H9 (cell line): ENCODE measurements at regions not wholly inside any gene's neighbourhood (a gene's known extent, or its start where the extent isn't known, plus 50 kb on each side); places are given as distances from the start of the nearest gene placed in this dataset.
A peak's percentile ranks its signal among the peaks of the same experiment; 100 is the strongest.

Source experiments
- DNase-seq: peaks from one replicate; pipeline ENCODE4 v3.0.0-alpha.2; 2017
- H2AFZ ChIP-seq: one replicate; pipeline ENCODE4 v1.6.1; 2013; ENCODE audit warnings: mild to moderate bottlenecking, low read length, control low read depth, moderate library complexity
- H2AK5ac ChIP-seq: 2 replicates; pipeline ENCODE4 v1.6.1; 2013; ENCODE audit warnings: low read length, control low read depth, mixed read lengths; ENCODE audit not compliant: insufficient read length
- H2BK120ac ChIP-seq: one replicate; pipeline ENCODE4 v1.6.1; 2013; ENCODE audit warnings: low read depth, mild to moderate bottlenecking, low read length, control low read depth, inconsistent platforms; ENCODE audit not compliant: poor library complexity, severe bottlenecking
- H2BK12ac ChIP-seq: 2 replicates; pipeline ENCODE4 v1.6.1; 2013; ENCODE audit warnings: low read length, control low read depth, mixed read lengths, low read depth; ENCODE audit not compliant: insufficient read length
- H2BK15ac ChIP-seq: 2 replicates; pipeline ENCODE4 v1.6.1; 2013; ENCODE audit warnings: low read depth, low read length, control low read depth
- H2BK20ac ChIP-seq: one replicate; pipeline ENCODE4 v1.6.1; 2013; ENCODE audit warnings: low read depth, mild to moderate bottlenecking, low read length, control low read depth, inconsistent platforms; ENCODE audit not compliant: poor library complexity, severe bottlenecking
- H2BK5ac ChIP-seq: 2 replicates; pipeline ENCODE4 v1.6.1; 2013; ENCODE audit warnings: low read length, control low read depth, mixed read lengths; ENCODE audit not compliant: insufficient read length
- H3K14ac ChIP-seq: 2 replicates; pipeline ENCODE4 v1.6.1; 2013; ENCODE audit warnings: low read length, control low read depth; ENCODE audit not compliant: insufficient read depth
- H3K18ac ChIP-seq: 2 replicates; pipeline ENCODE4 v1.6.1; 2013; ENCODE audit warnings: low read depth, mild to moderate bottlenecking, mixed read lengths, low read length, control low read depth; ENCODE audit not compliant: insufficient read length
- H3K23ac ChIP-seq: 2 replicates; pipeline ENCODE4 v1.6.1; 2013; ENCODE audit warnings: low read length, control low read depth, mixed read lengths, low read depth; ENCODE audit not compliant: insufficient read length
- H3K23me2 ChIP-seq: 2 replicates; pipeline ENCODE4 v1.6.1; 2013; ENCODE audit warnings: low read depth, mild to moderate bottlenecking, mixed read lengths, low read length, control low read depth; ENCODE audit not compliant: insufficient read length, poor library complexity, severe bottlenecking
- H3K27ac ChIP-seq: 2 replicates; pipeline ENCODE4 v1.5.1; 2013; ENCODE audit warnings: low read length, control low read depth, mixed read lengths, low read depth; ENCODE audit not compliant: insufficient read length
- H3K27me3 ChIP-seq: 2 replicates; pipeline ENCODE4 v1.6.1; 2013; ENCODE audit warnings: low read length, control low read depth, inconsistent platforms; ENCODE audit not compliant: insufficient read depth
- H3K4ac ChIP-seq: 2 replicates; pipeline ENCODE4 v1.6.1; 2013; ENCODE audit warnings: low read depth, mild to moderate bottlenecking, control low read depth, inconsistent platforms, low read length, moderate library complexity
- H3K4me1 ChIP-seq: 2 replicates; pipeline ENCODE4 v1.6.1; 2013; ENCODE audit warnings: low read length, control low read depth, inconsistent platforms; ENCODE audit not compliant: insufficient read depth
- H3K4me2 ChIP-seq: 2 replicates; pipeline ENCODE4 v1.6.1; 2013; ENCODE audit warnings: low read length, control low read depth, mixed read lengths; ENCODE audit not compliant: insufficient read length, insufficient read depth
- H3K56ac ChIP-seq: 2 replicates; pipeline ENCODE4 v1.6.1; 2013; ENCODE audit warnings: low read depth, mild to moderate bottlenecking, mixed read lengths, low read length, control low read depth; ENCODE audit not compliant: insufficient read length
- H3K79me1 ChIP-seq: 2 replicates; pipeline ENCODE4 v1.6.1; 2013; ENCODE audit warnings: low read depth, mild to moderate bottlenecking, moderate library complexity, low read length, control low read depth, inconsistent platforms; ENCODE audit not compliant: insufficient read depth, poor library complexity, severe bottlenecking
- H3K79me2 ChIP-seq: 2 replicates; pipeline ENCODE4 v1.6.1; 2013; ENCODE audit warnings: low read length, control low read depth, inconsistent platforms; ENCODE audit not compliant: insufficient read depth
- H3K9ac ChIP-seq: 2 replicates; pipeline ENCODE4 v1.6.1; 2013; ENCODE audit warnings: low read length, control low read depth, mixed read lengths; ENCODE audit not compliant: insufficient read length; ENCODE audit errors: extremely low read depth
- H3K9me3 ChIP-seq: one replicate; pipeline ENCODE4 v1.6.1; 2013; ENCODE audit warnings: low read depth, low read length, inconsistent platforms; ENCODE audit not compliant: control insufficient read depth
- H3T11ph ChIP-seq: one replicate; pipeline ENCODE4 v1.6.1; 2013; ENCODE audit warnings: mild to moderate bottlenecking, low read length, control low read depth, inconsistent platforms
- H4K20me1 ChIP-seq: one replicate; pipeline ENCODE4 v1.6.1; 2013; ENCODE audit not compliant: control insufficient read depth, insufficient read length, insufficient read depth
- H4K5ac ChIP-seq: 2 replicates; pipeline ENCODE4 v1.6.1; 2013; ENCODE audit warnings: low read depth, mild to moderate bottlenecking, mixed read lengths, low read length, control low read depth; ENCODE audit not compliant: insufficient read length
- H4K8ac ChIP-seq: replicated peaks from 2 replicates; pipeline ENCODE4 v1.6.1; 2013; ENCODE audit warnings: low read length, control low read depth, mixed read lengths, low read depth; ENCODE audit not compliant: insufficient read length
- H4K91ac ChIP-seq: 2 replicates; pipeline ENCODE4 v1.6.1; 2013; ENCODE audit warnings: low read depth, mild to moderate bottlenecking, moderate library complexity, mixed read lengths, low read length, control low read depth; ENCODE audit not compliant: insufficient read length
- H3K27ac Mint-ChIP-seq, 3 experiments: 2 replicates in 2 of 3; 3 replicates in 1 of 3; pipeline ENCODE4 v1.8.0; 2020 to 2021; ENCODE audit warnings: mixed read lengths in 3 of 3, mild to moderate bottlenecking in 1 of 3, moderate library complexity in 1 of 3
- H3K27me3 Mint-ChIP-seq: 2 replicates; pipeline ENCODE4 v1.8.0; 2021; ENCODE audit warnings: low read depth, mild to moderate bottlenecking, moderate library complexity, mixed read lengths
- H3K36me3 Mint-ChIP-seq, 3 experiments: 2 replicates in 2 of 3; 3 replicates in 1 of 3; pipeline ENCODE4 v1.8.0; 2020 to 2021; ENCODE audit warnings: low read depth in 3 of 3, mixed read lengths in 3 of 3; ENCODE audit not compliant: insufficient read depth in 1 of 3
- H3K4me1 Mint-ChIP-seq, 2 experiments: 2 replicates each; pipeline ENCODE4 v1.8.0; 2020; ENCODE audit warnings: mixed read lengths in 2 of 2
- H3K4me3 Mint-ChIP-seq, 2 experiments: 2 replicates in 1 of 2; 3 replicates in 1 of 2; pipeline ENCODE4 v1.8.0; 2020 to 2021; ENCODE audit warnings: mild to moderate bottlenecking in 2 of 2, mixed read lengths in 2 of 2, moderate library complexity in 1 of 2
- H3K9me3 Mint-ChIP-seq, 2 experiments: 2 replicates in 1 of 2; 3 replicates in 1 of 2; pipeline ENCODE4 v1.8.0; 2020; ENCODE audit warnings: mild to moderate bottlenecking in 2 of 2, mixed read lengths in 2 of 2, moderate library complexity in 1 of 2
- WGBS: extraction: QIAGEN DNeasy Blood & Tissue Kit; methylation state at CpG from one replicate; pipeline ENCODE4 v1.1.7; 2013; ENCODE audit warnings: missing lambda C conversion rate, low lambda C conversion rate, mixed read lengths; ENCODE audit not compliant: insufficient read length; ENCODE audit errors: extremely low coverage; 5-methylcytosine and 5-hydroxymethylcytosine counted together
- TF ChIP-seq, protein P1 (sequence below): fragments of 200-600 bp; sonication (generic); conservative IDR thresholded peaks from 3 replicates; pipeline ENCODE4 v1.8.0; 2021; ENCODE audit warnings: antibody characterized with exemption, mild to moderate bottlenecking

DNA sequence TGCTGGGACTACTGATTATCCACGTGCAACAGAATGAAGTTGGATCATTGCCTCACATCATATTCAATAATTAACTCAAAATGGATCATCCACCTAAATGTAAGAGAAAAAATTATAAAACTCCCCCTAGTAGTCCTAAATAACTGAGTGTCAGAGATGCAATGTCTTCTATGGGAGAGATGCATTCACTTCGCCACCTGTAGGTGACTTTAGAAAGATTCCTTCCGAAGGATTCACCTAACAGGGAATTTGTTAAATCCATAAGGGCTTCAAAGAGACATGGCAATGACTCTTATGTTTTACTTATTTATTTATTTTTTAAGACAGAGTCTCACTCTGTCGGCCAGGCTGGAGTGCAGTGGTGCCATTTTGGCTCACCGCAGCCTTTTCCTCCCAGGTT lies 526.0 kb downstream of the MTRR start:
- Histone ChIP-seq H4K91ac (no peak overlapping the region), H2BK12ac (no peak overlapping the region), H3K79me2 (no peaks in the 10 kb centered on the region), H2AK5ac (no peak overlapping the region), H3K4me1 (no peaks in the 10 kb centered on the region), H3K79me1 (no peaks in the 10 kb centered on the region), H4K20me1 (no peaks in the 10 kb centered on the region), H2BK5ac (no peak overlapping the region), H3K9me3 (no peaks in the 10 kb centered on the region), H2BK20ac (no peak overlapping the region), H2AFZ (no peak overlapping the region), H2BK120ac (no peak overlapping the region), H3K9ac (no peak overlapping the region), H3K27me3 (no peaks in the 10 kb centered on the region; the same call in 1 of the 2 replicates), H2BK15ac (no peak overlapping the region), H3K23ac (no peak overlapping the region), H3K14ac (no peak overlapping the region), H3K4me2 (no peak overlapping the region), H3K4ac (no peak overlapping the region), H4K8ac (no peak overlapping the region), H4K5ac (no peak overlapping the region), H3T11ph (no peak overlapping the region), H3K27ac (no peak overlapping the region), H3K18ac (no peak overlapping the region), H3K56ac (no peak overlapping the region), H3K23me2 (no peaks in the 10 kb centered on the region)
- DNase-seq: no peak
- WGBS: no CpG with 5 or more reads among the region's 5 CpGs
- Mint-ChIP-seq H3K4me1 (no peaks in the 10 kb centered on the region), H3K27ac (no peak overlapping the region), H3K27me3 (no peaks in the 10 kb centered on the region), H3K9me3 (no peaks in the 10 kb centered on the region), H3K36me3 (no peaks in the 10 kb centered on the region), H3K4me3 (no peak overlapping the region)
- TF ChIP-seq, protein P1, sequence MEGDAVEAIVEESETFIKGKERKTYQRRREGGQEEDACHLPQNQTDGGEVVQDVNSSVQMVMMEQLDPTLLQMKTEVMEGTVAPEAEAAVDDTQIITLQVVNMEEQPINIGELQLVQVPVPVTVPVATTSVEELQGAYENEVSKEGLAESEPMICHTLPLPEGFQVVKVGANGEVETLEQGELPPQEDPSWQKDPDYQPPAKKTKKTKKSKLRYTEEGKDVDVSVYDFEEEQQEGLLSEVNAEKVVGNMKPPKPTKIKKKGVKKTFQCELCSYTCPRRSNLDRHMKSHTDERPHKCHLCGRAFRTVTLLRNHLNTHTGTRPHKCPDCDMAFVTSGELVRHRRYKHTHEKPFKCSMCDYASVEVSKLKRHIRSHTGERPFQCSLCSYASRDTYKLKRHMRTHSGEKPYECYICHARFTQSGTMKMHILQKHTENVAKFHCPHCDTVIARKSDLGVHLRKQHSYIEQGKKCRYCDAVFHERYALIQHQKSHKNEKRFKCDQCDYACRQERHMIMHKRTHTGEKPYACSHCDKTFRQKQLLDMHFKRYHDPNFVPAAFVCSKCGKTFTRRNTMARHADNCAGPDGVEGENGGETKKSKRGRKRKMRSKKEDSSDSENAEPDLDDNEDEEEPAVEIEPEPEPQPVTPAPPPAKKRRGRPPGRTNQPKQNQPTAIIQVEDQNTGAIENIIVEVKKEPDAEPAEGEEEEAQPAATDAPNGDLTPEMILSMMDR: peak; percentile 62
